Stimulated activated CD4-positive, alpha-beta T cell treated with anti-CD3 and anti-CD28 coated beads, TNF-alpha, amount 100 ng/mL, for 48 hours (primary cell): ENCODE measurements at regions not wholly inside any gene's neighbourhood (a gene's known extent, or its start where the extent isn't known, plus 50 kb on each side); places are given as distances from the start of the nearest gene placed in this dataset.

Experiments
- DNase-seq, 3 donors: peaks; one replicate each; pipeline ENCODE4 v3.0.0-alpha.2; 2020; ENCODE audit warnings: low read depth in 3 of 3

DNA sequence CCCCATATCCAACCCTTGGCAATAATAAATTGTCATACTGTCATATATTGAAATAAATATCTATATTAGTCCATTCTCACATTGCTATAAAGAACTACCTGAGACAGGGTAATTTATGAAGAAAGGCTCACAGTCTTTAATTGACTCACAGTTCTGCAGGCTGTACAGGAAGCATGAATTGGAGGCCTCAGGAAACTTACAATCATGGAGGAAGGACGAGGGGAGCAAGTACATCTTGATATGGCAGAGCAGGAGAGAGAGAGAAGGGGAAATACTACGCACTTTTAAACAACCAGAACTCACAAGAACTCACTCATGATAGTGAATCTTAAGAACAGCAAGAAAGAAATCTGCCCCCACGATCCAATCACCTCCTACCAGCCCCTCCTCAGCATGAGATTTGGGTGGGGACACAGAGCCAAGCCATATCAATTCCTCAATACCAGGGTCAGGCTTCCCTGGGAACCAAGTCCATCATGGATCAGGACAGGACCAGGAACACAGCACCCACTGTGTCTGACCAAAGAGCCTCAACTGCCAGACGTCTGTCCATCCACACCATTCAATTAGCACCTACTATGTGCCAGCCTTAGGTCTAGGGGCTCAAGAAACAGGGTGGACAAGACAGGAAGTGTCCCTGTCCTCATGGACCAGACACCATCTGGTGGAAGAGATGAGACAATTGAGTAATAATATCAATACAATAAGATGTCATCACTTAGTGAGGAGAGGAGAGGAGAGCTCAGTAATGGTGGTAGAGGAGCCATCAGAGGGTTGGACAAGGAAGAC lies 56.9 kb upstream of the TOP3B start:
- no peak for DNase-seq

DNA sequence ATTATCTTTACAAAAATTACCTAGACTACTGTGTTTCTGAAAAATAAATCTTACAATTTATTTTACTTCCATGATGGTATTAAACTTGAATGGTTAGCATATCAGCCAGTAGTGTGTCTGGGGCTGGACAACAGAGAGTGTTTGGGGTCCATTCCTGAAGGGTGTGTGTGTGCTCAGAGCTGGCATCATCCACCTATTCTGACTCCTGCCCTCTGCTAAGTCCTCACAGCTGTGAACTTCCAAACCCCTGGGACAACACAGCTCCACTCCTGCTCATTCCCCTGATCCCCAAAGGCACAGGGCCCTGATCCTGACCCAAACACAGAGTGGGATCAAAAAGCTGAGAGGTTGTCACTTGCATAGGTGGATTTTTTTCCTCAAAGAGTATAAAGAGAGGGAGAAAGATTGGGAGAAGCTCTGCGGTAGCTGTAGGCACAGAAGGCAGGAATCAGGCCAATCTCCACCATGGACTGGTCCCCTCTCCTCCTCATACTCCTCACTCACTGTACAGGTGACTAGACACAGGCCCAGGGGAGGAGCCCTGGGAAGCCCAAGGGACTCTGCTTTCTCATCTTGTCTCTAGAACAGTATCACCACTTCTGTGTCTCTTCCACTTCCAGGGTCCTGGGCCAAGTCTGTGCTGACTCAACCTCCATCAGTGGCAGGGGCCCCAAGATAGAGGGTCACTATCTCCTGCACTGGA lies 55.7 kb upstream of the TOP3B start:
- DNase-seq = no peak

DNA sequence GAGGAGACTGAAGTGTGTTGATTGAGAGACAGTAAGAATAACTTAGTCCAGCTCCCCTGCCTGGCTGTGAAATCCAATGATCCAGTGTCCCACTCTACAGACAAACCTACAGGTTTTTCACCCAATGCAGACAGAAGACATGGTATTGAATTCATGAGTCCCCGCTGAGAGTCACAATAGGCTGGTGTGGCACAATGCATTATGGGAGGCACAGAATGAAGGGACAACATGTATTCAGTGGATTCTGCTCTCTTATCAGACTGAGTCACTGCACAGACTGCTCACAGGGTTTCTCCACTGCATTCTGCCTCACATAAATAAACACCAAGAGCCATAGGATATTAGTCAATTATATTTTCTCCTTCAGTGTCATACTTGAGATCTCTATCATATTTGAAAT lies 55.2 kb upstream of the TOP3B start:
- DNase-seq = no peak

DNA sequence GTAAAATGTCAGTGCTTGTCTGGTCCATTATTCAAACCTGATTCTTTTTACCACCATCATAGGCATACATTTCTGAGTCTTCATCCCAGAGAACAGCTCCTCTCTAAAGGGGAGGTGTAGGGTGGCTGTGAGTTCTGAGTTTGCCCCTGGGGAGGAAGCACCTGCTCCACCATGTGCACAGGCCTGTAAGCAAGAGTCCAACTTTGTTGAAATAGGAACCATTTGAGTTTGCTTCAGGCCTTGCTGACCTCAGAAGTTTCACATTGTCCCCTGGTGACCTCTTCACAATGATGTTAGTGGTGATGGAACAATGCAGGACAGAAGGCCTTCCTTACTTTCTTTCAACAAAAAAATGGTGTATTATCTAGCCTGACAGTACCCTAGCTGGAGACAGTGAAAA lies 54.6 kb upstream of the TOP3B start:
- DNase-seq = no peak

DNA sequence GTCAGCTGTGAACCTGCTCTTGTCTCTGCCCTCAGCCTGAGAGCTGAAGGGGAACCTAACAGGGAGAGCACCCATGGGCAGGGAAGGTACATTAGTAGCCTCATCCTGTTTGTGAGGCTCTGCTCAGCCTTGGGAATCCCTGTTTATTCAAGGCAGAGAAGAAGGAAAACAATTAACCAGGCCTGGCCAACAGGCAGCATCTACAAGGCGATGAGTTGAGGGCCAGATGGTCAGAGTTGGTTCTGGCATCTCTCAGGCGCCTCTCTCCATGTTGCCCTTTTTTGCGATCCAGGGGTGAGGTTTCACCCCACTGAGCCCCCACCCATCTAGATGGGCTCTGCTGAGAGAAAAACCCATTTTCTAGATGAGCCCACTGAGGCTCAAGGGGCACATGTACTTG lies 54.0 kb upstream of the TOP3B start:
- DNase-seq = no peak

DNA sequence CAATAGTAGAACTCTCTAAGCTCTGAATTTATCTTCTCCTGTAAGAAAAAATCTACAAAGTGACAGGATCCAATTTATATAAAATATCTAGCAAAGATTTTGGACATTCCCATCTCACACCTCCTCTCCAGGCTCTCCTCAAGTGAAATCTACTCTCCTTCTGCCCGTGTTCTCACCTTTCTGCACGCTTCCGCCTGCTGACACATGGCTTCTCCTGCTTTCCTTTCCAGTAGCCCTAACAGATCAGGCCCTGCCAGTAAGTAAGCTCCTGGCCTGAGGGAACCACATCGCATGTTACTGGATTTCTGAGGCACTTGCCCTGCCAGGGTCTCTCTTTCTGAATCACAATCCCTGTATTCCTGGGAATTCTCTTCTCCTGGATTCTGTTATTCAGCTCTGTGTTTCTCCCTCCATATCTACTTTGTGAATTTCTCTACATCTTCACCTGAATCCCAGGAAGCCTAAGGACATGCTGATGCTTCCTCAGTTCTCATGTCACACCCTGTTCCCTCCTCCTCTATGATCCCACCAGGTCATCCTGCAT lies 53.3 kb upstream of the TOP3B start:
- DNase-seq = no peak

DNA sequence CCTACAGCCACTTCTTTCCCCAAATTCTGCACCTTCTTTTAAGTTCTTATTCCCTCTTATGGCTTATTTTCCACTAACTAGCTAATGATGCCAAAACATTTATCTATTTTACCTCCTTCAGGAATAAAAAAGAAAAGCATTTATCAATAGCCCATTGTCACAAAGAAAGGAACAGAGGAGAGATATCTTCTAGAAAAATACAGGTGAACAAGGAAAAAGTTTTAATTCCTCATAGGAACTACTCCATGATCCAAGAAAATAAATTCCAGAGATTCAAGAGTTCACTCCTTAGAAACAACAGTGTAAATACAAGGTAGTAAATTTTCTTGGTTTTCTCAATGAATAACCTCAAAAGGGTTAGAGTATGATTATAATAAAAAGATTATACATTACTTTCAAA lies 52.6 kb upstream of the TOP3B start:
- DNase-seq = no peak

DNA sequence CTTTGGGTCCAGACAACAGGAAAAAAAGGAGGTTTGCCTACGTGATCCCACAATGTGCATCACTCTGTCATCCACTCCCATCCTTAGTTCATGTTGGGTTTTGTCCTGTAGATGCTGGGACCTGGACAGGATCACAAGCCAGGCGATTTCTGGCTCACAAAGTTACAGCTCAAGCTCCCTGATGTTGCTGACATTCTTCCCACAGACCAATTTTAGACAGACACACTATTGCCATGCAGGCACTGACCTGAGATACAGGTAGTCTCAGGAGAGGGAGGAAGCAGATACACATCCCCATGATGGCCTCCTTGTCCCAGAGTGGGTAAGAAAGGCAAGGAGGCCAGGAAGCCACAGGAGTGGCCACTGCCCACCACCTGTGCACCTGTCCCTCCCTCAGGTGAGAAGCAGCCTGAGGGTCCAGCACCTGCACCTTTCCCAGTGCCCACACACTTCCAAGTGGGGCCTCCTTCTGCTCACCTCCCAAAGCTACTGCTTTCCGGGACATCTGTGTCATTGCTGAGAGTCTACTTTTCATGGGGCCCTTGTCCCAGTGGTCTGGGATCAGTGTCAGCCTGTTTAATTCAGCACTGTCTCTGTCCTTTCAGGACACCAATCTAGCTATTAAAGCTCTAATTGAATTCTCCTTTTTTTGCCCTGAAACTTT lies 52.0 kb upstream of the TOP3B start:
- DNase-seq = no peak

DNA sequence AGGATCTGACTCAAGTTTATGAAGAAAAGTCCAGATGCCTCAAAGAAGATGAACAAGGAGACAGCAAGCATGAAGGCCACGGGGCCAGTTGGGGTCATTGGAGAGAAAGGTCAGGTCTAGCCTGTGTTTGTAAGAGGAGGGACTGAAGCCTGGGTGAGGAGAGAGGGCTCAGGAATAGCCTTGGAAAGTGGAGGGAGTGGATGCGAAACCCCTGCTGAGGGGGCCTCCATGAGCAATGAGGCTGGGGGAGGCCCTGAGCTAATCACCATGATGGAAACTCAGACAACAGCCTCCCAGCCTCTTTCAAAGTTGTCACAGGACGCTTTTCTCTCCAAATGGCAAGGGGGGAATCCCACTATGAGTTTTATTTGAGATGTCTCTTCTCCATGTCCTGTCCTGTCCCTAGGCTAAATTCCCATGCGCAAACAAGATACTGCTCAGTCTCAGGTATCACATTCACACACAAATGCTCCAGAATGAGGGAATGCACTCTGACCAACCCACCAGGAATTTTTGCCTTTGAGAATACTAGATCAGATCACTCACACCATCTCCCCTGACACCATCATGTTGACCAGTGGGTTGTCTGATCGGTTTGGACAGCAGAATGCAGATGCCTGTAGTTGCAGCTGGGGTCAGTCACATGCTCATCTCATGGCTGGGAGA lies 51.3 kb upstream of the TOP3B start:
- DNase-seq = no peak

DNA sequence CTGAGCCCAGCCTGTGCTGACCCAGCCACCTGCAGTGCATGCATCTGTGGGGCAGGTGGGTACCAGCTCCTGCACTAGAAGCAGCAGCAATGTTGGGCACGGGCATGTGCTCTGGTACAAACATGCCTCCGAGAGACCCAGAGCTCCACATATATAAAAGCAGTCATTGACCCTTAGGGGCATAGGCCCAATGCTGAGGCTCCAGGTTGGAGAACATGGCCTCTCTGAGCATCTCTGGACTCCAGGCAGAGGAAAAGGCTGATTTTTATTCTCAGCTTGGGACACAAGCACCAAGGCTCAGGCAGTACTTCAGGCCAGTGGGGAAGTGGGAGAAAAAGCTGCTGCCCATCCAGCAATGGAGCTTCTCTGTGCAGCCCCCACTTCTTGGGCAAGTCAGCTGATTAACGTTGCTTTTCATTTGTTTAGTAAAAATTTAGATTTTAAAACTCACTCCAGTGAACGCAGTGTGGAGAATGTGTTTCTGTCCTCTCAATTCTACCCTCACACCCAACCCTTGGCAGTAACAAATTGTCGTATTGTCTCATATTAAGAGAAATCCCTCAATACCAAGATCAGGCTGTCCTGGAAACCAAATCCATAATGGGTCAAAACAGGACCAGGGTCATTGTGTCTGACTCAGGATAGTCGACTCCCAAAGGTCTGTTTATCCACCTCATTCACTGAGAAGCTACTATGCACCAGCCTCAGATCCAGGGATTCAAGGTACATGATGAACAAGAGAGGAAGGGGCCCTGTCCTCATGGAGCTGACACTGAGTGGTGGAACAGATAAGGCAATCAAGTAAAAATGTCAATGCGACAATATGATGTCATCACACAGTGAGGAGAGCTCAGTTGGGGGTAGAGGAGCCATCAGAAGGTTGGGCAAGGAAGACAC lies 50.6 kb upstream of the TOP3B start:
- no peak for DNase-seq

DNA sequence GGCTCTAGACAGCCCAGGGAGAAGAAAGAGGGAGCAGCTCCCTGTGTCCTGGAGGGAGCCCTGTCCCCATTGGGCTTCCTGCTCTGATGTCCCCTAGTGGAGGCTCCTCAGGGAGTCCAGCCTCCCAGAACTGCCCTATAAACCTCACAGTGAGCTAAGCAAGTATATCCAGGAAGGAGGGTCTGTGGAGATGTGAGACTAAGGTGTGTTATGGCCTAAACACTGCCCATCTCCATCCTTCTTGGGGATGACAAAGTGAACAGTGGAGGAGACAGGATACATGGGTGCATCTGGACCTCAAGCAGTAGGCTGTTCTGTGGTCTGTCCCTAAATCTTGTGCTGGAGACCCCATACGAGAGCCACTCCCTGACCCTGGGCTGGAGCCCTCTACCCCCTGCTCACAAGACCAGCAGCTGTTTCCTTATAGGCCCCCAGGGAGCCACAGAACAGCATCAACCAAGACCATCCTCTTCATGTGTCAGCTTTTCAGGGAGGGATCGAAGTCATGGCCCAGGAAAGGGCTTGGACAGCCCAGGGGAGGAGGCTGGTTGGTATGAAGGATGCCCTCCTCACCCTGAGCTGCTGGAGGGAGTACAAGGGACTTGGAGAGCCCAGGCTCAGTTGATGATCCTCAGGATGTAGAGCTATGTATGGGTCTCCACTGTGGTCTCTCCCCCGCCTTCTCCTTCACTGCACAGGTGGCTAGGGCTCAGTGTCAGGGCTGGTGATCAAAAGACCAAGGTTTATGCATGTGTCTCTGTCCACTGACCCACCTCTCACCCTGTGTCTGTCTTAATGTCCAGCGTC lies 49.7 kb upstream of the TOP3B start:
- DNase-seq = no peak
